Nephron (organoid): ENCODE measurements at regions not wholly inside any gene's neighbourhood (a gene's known extent, or its start where the extent isn't known, plus 50 kb on each side); places are given as distances from the start of the nearest gene placed in this dataset.

Experiments
- H3K27ac Mint-ChIP-seq, 3 experiments: 2 replicates each; pipeline ENCODE4 v1.8.0; 2020; ENCODE audit warnings: mixed read lengths in 3 of 3, mild to moderate bottlenecking in 2 of 3, moderate library complexity in 1 of 3
- H3K27me3 Mint-ChIP-seq: 2 replicates; pipeline ENCODE4 v1.8.0; 2021; ENCODE audit warnings: low read depth, mild to moderate bottlenecking, moderate library complexity, mixed read lengths
- H3K36me3 Mint-ChIP-seq: 2 replicates; pipeline ENCODE4 v1.8.0; 2020; ENCODE audit warnings: low read depth, mixed read lengths
- H3K4me1 Mint-ChIP-seq: 2 replicates; pipeline ENCODE4 v1.8.0; 2020; ENCODE audit warnings: mixed read lengths
- H3K4me3 Mint-ChIP-seq, 3 experiments: 2 replicates each; pipeline ENCODE4 v1.8.0; 2020; ENCODE audit warnings: mild to moderate bottlenecking in 3 of 3, mixed read lengths in 3 of 3, moderate library complexity in 2 of 3
- H3K9me3 Mint-ChIP-seq: 2 replicates; pipeline ENCODE4 v1.8.0; 2020; ENCODE audit warnings: mixed read lengths
- TF ChIP-seq, protein P1 (sequence below), 3 experiments: fragments of 200-600 bp; sonication (generic); IDR thresholded peaks; one replicate each; pipeline ENCODE4 v1.5.0; 2021; ENCODE audit warnings: antibody characterized with exemption in 3 of 3; ENCODE audit not compliant: unreplicated experiment in 3 of 3

DNA sequence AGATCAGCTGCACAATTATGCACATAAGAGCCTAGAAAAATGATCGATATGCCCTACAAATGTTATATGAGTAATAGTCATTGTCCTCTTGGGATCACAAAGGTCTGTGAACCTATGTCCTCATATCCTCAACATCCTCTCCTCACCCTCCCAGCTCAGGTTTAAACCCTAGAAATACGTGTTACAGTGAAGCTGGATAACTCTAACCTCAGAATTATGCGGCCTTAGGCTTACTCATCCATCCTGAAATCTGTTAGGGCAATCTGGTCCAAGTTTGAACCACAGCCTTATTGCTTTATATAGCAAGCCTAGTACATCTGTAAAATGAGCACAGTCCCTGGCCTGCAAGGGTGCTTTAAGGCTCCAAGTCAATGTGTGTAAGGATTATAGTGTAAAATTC lies 84.2 kb upstream of the FRMD4A start:
- H3K36me3 Mint-ChIP-seq: no peaks in the 10 kb centered on the region
- H3K27ac Mint-ChIP-seq: no peak overlapping the region
- TF ChIP-seq, protein P1, sequence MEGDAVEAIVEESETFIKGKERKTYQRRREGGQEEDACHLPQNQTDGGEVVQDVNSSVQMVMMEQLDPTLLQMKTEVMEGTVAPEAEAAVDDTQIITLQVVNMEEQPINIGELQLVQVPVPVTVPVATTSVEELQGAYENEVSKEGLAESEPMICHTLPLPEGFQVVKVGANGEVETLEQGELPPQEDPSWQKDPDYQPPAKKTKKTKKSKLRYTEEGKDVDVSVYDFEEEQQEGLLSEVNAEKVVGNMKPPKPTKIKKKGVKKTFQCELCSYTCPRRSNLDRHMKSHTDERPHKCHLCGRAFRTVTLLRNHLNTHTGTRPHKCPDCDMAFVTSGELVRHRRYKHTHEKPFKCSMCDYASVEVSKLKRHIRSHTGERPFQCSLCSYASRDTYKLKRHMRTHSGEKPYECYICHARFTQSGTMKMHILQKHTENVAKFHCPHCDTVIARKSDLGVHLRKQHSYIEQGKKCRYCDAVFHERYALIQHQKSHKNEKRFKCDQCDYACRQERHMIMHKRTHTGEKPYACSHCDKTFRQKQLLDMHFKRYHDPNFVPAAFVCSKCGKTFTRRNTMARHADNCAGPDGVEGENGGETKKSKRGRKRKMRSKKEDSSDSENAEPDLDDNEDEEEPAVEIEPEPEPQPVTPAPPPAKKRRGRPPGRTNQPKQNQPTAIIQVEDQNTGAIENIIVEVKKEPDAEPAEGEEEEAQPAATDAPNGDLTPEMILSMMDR (IDR thresholded peaks at IDR 0.05; ENCODE audit: unreplicated experiment in 3 of 3): no peak
- no peaks in the 10 kb centered on the region for H3K9me3 Mint-ChIP-seq
- H3K27me3 Mint-ChIP-seq: peaks cover 9% of the 10 kb centered on the region
- H3K4me3 Mint-ChIP-seq: no peak overlapping the region
- H3K4me1 Mint-ChIP-seq: peaks cover 20% of the 10 kb centered on the region

DNA sequence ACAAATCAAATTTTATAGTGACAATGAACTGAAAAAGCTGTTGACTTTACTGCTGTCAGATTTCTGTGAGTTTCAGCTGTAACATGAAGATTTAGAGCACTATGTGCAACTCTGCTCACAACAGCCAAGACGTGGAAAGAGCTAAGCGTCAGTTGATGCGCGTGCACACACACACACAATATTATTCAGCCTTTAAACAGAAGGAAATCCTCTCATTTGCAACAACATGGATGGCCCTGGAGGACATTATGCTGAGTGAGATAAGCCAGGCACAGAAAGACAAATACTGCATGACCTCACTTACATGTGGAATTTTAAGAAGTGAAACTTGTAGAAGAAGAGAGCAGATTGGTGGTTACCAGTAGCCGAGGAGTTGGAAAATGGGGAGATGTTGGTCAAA lies 82.8 kb upstream of the FRMD4A start:
- no peak overlapping the region for H3K4me3 Mint-ChIP-seq
- no peaks in the 10 kb centered on the region for H3K36me3 Mint-ChIP-seq
- H3K4me1 Mint-ChIP-seq: peaks cover 26% of the 10 kb centered on the region
- TF ChIP-seq, protein P1 (IDR thresholded peaks at IDR 0.05; ENCODE audit: unreplicated experiment in 3 of 3): no peak
- H3K27me3 Mint-ChIP-seq: peaks cover 10% of the 10 kb centered on the region
- no peaks in the 10 kb centered on the region for H3K9me3 Mint-ChIP-seq
- no peak overlapping the region for H3K27ac Mint-ChIP-seq

DNA sequence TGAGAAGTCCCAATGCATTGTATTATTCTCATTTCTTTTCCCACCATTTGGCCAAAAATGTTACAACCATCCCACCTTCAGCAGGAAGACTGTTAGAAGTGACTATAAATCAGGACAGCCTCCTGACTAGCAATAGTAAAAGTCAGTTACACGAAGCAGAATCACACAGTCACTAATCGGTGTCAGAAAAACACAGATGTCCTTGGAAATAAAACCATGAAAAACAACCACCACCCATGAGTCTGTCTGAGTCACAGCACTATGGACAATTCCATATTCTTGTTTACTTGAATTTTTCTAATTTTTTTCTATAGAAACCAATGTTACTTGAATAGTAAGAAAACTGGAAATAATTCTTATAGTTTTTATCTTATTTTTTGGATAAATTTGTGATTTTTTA lies 81.9 kb upstream of the FRMD4A start:
- TF ChIP-seq, protein P1 (IDR thresholded peaks at IDR 0.05; ENCODE audit: unreplicated experiment in 3 of 3): no peak
- Mint-ChIP-seq H3K4me3 (no peak overlapping the region), H3K27ac (no peak overlapping the region), H3K9me3 (no peaks in the 10 kb centered on the region), H3K27me3 (peaks cover 11% of the 10 kb centered on the region), H3K4me1 (peaks cover 31% of the 10 kb centered on the region), H3K36me3 (no peaks in the 10 kb centered on the region)

DNA sequence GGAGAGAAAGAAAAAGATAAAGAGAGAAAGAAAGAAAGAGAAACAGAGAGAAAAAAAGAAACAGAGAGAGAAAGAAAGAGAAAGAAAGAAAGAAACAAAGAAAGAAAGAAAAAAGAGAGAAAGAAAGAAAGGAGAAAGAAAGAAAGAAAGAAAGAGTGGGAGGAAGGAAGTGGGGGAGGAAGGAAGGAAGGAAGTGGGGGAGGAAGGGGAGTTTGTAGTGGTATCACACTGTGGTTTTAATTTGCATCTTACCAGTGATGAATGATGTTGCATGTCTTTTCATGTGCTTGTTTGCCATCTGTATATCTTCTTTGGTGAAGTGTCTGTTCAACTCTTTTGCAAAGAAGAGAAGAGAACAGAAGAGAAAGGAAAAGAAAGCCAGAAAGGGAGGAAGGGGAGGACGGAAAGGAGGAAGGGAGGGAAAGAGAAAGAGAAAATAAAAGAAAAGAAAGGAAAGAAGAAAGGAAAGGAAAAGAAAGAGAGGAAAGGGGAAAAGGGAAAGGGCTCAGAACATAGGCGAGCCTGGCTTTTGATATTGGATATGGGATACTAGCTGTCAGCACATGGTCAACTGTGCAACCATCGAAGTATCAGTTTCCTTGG lies 79.2 kb upstream of the FRMD4A start:
- Mint-ChIP-seq H3K4me3 (no peak overlapping the region), H3K4me1 (peaks cover 45% of the 10 kb centered on the region), H3K36me3 (no peaks in the 10 kb centered on the region), H3K27me3 (peaks cover 20% of the 10 kb centered on the region), H3K9me3 (no peaks in the 10 kb centered on the region), H3K27ac (no peak overlapping the region)
- TF ChIP-seq, protein P1 (IDR thresholded peaks at IDR 0.05; ENCODE audit: unreplicated experiment in 3 of 3): no peak

DNA sequence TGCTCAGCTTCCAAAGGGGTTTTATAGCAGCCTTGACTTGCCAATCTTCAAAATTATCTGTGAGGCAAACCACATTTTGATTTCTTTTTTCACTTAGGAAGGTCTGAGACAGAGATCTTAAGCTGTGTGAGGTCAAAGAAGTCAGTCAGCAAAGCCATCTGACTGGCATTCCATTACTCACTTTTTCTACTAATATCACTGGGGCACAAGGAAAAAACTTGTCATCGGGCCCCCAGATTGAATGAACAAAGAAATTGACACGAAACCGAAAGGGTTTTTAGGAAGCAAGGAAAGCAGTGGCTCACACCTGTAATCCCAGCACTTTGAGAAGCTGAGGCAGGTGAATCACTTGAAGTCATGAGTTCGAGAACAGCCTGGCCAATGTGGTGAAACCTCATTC lies 78.5 kb upstream of the FRMD4A start:
- TF ChIP-seq, protein P1 (IDR thresholded peaks at IDR 0.05; ENCODE audit: unreplicated experiment in 3 of 3): no peak
- no peaks in the 10 kb centered on the region for H3K9me3 Mint-ChIP-seq
- no peak overlapping the region for H3K4me3 Mint-ChIP-seq
- H3K27ac Mint-ChIP-seq: no peak overlapping the region
- H3K27me3 Mint-ChIP-seq: peaks cover 20% of the 10 kb centered on the region
- no peaks in the 10 kb centered on the region for H3K36me3 Mint-ChIP-seq
- peaks cover 49% of the 10 kb centered on the region for H3K4me1 Mint-ChIP-seq

GRCh38 chr10:14408139-14408538 lies 77.4 kb upstream of the FRMD4A start:
- Mint-ChIP-seq H3K4me1 (peaks cover 58% of the 10 kb centered on the region), H3K9me3 (no peaks in the 10 kb centered on the region), H3K4me3 (no peak overlapping the region), H3K27me3 (peaks cover 25% of the 10 kb centered on the region), H3K36me3 (no peaks in the 10 kb centered on the region), H3K27ac (no peak overlapping the region)
- TF ChIP-seq, protein P1 (IDR thresholded peaks at IDR 0.05; ENCODE audit: unreplicated experiment in 3 of 3): no peak
